HTR-8/SVneo (cell line): ENCODE measurements at regions not wholly inside any gene's neighbourhood (a gene's known extent, or its start where the extent isn't known, plus 50 kb on each side); places are given as distances from the start of the nearest gene placed in this dataset.

ENCODE experiments used
- DNase-seq: peaks from one replicate; pipeline ENCODE4 v3.0.0; 2011; ENCODE audit warnings: low spot score, mixed read lengths; ENCODE audit not compliant: insufficient read length
- FAIRE-seq: peaks from 2 replicates; lab custom pipeline; 2011; peaks lifted over from hg19 to GRCh38; lab: Jason Lieb, UNC

DNA sequence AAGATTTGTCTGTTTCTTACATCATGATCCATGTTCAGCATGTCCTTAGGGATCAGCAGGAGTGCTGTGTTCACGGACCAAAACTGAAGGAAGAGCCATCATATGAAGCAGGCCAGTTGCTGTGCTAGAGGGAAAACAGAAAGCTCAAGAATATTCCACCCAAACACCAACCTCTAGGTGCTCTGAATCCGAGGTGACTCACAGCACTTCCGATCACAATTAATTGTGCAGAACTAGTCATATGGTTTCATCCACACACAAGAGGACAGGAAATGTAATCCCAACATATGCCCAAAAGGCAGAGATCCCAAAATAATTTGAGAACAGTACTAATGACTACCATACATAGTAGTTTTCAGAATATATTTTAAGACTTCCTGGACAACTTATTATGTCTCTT is 257.9 kb upstream of the KCNH8 start:
- DNase-seq: no peak
- FAIRE-seq: no peak

- DNase-seq (no peak), FAIRE-seq (no peak)
Observed at GRCh38 chr3:18888819-18889218, 259.5 kb upstream of the KCNH8 start.

DNA sequence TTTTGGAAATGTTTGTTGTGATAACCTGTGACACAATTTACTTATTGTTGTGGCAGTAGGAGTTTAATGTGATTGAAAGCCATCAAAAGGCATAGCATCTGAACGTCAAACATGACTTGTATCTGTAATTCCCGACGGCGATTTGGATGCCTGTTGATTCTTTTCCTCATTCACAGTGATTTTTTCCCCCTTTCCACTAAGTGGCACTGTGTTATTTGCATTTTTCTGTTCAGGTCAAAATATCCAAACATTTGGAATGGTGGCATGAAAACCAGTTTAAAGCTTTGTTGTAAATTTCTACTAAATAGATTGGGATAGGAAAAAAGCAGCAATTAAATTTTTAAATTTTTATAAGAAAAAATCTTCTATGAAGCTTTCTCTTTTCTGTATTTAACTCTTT is 259.9 kb upstream of the KCNH8 start:
- FAIRE-seq: no peak

GRCh38 chr3:18886331-18886730 is 262.0 kb upstream of the KCNH8 start:
- FAIRE-seq (no peak), DNase-seq (no peak)

More for the DNA sequence above, 259.9 kb upstream of the KCNH8 start:
- no peak for DNase-seq

DNA sequence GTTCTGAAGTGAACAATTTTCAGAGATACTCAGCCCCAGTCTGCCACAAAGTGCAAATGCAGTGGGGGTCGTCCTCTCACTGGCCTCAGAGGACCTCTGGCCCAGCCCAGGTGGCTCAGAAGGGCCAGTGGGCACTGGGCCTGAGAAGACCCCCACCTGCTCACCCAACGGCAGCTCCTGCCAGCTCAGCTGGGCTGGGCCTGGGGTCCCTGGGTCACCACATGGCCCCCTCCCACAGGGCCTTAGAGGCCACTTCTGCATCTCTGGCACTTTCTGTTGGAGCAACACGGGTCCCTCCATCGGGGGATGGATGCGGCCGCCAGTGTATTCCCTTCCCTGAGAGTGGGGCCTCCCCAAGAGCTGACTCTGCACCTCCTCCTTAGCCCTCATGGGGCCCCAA is 262.7 kb upstream of the KCNH8 start:
- no peak for FAIRE-seq
- DNase-seq: no peak

- DNase-seq (no peak), FAIRE-seq (no peak)
Observed at GRCh38 chr3:18883571-18883970, 264.7 kb upstream of the KCNH8 start.

DNA sequence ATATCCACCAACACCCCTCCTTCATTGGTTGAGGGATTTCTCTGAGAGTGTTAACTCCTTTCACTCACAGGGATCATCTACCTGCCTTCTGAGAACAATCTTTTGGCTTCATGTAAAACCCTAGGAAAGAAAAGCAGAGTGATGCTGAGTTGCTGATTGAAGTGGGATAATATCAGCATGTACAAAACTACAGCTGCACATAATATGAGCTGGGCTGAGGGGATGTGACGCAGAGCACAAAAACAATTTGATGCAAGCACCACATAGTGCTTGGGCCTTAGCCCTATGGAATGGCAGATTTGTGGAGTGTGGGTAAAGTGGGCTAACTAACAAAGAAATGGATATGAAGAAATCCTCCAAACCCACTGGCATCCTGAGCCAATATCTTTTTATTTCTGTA is 267.6 kb upstream of the KCNH8 start:
- FAIRE-seq: no peak

DNA sequence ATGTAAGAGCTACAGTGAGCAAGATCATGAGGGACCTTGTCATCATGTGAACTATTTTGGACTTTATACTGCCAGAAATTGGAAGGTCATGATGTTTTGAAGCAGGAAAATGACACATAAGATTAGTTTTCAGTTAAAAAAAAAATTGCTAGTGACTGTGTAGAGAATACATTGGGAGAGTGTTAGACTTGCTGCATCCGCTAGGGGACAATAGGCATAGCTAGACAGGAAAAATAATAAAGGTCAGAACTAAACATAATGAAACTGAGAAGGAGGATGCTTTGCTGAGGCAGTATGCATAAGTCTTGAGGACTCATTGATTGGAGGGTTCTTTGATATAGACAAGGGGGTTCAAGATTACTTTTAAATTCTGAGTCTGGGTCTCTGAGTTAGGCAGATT is 275.8 kb upstream of the KCNH8 start:
- FAIRE-seq: no peak
- no peak for DNase-seq

More for the DNA sequence above, 267.6 kb upstream of the KCNH8 start:
- no peak for DNase-seq

DNA sequence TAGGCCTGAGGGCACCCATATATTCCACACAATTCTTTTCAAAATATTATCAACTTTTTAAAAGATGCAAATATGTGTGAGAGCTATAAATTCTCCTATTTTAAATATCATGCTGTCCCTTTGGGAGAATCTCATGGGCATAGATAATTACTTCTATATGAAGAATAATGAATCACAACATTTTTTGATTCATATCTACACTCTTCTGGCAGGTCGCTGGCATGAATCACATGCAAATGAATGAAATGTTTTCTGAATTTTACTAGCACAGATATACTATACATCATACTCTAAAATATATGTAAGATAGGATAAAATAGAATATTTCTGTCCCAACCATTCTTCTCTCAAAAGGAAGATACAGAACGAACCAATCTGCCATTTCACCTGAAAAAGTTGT is 277.7 kb upstream of the KCNH8 start:
- no peak for FAIRE-seq
- no peak for DNase-seq

- DNase-seq: no peak
- FAIRE-seq: no peak
Observed at GRCh38 chr3:18870074-18870640, 278.2 kb upstream of the KCNH8 start.

DNA sequence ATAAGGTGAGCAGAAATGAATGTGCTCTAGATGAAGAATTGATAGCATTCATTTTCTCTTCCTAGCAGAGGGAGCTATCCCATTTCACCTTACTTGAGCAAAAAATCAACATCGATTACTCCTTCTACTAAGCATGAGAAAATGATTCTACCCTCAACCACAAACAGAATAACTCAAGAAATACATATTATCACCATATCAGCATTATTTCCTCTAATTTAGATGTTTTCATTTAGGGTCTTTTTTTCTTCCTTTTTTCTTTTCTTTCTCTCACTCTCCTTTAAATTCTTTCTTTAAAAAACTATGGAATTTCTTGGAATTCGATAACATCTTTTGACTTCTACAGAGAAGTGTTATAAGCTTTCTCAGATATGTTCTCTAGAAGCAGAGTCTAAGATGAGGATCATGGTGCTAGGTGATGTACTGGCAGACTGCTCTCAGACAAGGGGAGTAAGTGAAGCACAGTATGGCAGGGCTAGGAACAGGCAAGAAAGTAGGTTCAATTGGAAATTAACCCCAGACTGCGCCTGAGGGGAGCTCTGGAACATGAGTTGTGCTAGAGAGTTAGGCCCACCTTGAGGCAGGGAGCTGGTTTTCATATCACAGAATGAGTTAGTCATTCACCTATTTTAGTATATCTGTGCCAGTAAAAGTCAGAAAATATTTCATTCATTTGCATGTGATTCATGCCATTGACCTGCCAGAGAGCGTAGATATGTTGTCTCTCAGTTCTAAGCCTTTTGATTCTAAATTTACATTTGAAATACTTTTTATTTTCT is 279.2 kb upstream of the KCNH8 start:
- DNase-seq: no peak

DNA sequence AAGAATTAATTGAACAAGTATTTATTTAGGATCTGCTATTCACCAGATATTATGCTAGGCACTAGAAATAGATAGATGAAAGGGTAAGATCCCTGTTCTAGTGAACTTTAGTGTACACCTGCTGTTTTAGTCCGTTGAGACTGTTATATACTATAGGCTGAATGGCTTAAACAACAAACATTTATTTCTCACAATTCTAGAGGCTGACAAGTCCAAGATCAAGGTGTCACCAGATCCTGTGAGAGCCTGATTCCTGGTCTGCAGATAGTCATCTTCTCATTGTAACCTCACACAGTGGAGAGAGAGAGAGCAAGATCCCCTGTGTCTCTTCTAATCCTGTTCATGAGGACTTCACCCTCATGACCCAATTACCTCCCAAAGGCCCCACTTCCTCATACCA is 281.4 kb upstream of the KCNH8 start:
- no peak for FAIRE-seq

More for the DNA sequence above, 279.2 kb upstream of the KCNH8 start:
- FAIRE-seq: peak; percentile 20

GRCh38 chr3:18864933-18865731 is 283.2 kb upstream of the KCNH8 start:
- DNase-seq (no peak), FAIRE-seq (no peak)

More for the DNA sequence above, 281.4 kb upstream of the KCNH8 start:
- no peak for DNase-seq

- DNase-seq (no peak), FAIRE-seq (no peak)
Observed at GRCh38 chr3:18862077-18862476, 286.2 kb upstream of the KCNH8 start.

- FAIRE-seq: no peak
- no peak for DNase-seq
Observed at GRCh38 chr3:18861137-18861536, 287.2 kb upstream of the KCNH8 start.

- DNase-seq: no peak
- no peak for FAIRE-seq
Observed at GRCh38 chr3:18853269-18853668, 295.0 kb upstream of the KCNH8 start.

DNA sequence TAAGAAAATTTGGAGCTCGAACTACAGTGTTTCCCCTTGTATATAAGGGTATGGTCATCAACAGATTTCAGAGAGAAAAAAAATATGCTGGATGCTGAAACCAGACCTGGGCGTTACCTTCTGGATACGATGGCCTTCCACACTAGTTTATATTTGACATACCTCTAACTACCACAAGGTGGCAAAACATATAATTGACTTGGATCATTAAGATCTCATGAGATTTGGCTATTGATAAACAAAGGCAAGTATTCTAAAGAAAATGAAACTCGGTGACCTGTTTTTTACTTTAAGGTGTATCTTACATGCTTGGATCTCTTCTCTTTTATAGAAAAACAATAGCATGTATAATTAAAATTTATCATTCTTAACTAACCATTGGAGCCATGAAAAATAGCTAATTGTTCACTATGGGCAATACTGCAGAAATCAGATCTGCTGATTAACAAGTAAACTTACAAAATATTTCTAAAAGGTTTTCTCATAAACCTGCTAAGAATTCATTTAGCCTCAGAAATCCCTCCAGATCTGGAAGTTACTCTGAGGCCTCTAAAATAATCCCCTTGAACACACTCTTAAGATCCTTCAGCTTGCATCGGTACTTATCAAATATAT is 300.6 kb upstream of the KCNH8 start:
- FAIRE-seq (no peak), DNase-seq (peak; percentile 0)

DNA sequence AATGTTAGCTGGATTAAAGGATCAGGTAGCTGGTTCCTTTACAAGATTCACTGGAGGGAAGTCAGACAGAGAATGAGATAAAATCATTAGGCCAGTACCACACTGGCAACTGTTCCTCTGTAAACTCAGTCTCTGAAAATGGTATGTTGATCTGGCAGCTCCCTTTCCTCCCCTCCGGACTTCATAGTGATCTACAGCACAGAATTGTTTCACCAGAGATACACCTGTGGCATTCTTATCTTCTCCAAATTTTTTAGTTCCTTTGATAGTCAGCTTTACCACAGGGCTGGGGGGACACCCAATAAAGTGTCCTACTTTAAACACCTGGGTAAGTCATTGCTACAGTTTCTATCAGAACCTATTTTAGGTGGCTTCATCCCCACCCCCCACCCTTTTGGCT is 304.3 kb upstream of the KCNH8 start:
- FAIRE-seq: no peak
- DNase-seq: no peak

- no peak for DNase-seq
- no peak for FAIRE-seq
Observed at GRCh38 chr3:18843188-18843587, 305.1 kb upstream of the KCNH8 start.

GRCh38 chr3:18841422-18842343 is 306.6 kb upstream of the KCNH8 start:
- DNase-seq: no peak
- FAIRE-seq: no peak
